GM23248 (cell line): ENCODE measurements at regions not wholly inside any gene's neighbourhood (a gene's known extent, or its start where the extent isn't known, plus 50 kb on each side); places are given as distances from the start of the nearest gene placed in this dataset.

Experiments used
- DNase-seq: peaks from one replicate; pipeline ENCODE4 v3.0.0-alpha.2; 2015
- H2AFZ ChIP-seq: fragments of 200-600 bp; sonication (generic); 2 replicates; pipeline ENCODE4 v1.6.1; 2016; ENCODE audit warnings: antibody characterized with exemption
- H3F3A ChIP-seq: fragments of 200-600 bp; sonication (generic); 2 replicates; pipeline ENCODE4 v1.6.1; 2016; ENCODE audit warnings: mild to moderate bottlenecking, antibody characterized with exemption, mixed run types; ENCODE audit not compliant: insufficient read depth
- H3K27ac ChIP-seq: fragments of 200-600 bp; sonication (generic); 2 replicates; pipeline ENCODE4 v1.5.1; 2016; ENCODE audit warnings: mild to moderate bottlenecking
- H3K27me3 ChIP-seq: fragments of 200-600 bp; sonication (generic); replicated peaks from 2 replicates; pipeline ENCODE4 v1.6.1; 2016; ENCODE audit warnings: mild to moderate bottlenecking; ENCODE audit not compliant: insufficient read depth
- H3K36me3 ChIP-seq: fragments of 200-600 bp; sonication (generic); 2 replicates; pipeline ENCODE4 v1.6.1; 2016; ENCODE audit warnings: low read depth, mild to moderate bottlenecking
- H3K4me1 ChIP-seq: fragments of 200-600 bp; sonication (generic); 2 replicates; pipeline ENCODE4 v1.6.1; 2016; ENCODE audit warnings: mild to moderate bottlenecking; ENCODE audit not compliant: insufficient read depth
- H3K4me2 ChIP-seq: fragments of 200-600 bp; sonication (generic); one replicate; pipeline ENCODE4 v1.6.1; 2016; ENCODE audit warnings: mild to moderate bottlenecking; ENCODE audit not compliant: unreplicated experiment
- H3K4me3 ChIP-seq: fragments of 200-600 bp; sonication (generic); 2 replicates; pipeline ENCODE4 v1.5.1; 2016; ENCODE audit warnings: mild to moderate bottlenecking
- H3K79me2 ChIP-seq: fragments of 200-600 bp; sonication (generic); 2 replicates; pipeline ENCODE4 v1.6.1; 2016; ENCODE audit warnings: mild to moderate bottlenecking; ENCODE audit not compliant: insufficient read depth
- H3K9ac ChIP-seq: fragments of 200-600 bp; sonication (generic); 2 replicates; pipeline ENCODE4 v1.6.1; 2016; ENCODE audit warnings: mild to moderate bottlenecking
- H3K9me2 ChIP-seq: fragments of 200-600 bp; sonication (generic); 2 replicates; pipeline ENCODE4 v1.6.1; 2016; ENCODE audit warnings: mixed run types, mild to moderate bottlenecking, moderate library complexity; ENCODE audit not compliant: insufficient read depth
- H3K9me3 ChIP-seq: fragments of 200-600 bp; sonication (generic); one replicate; pipeline ENCODE4 v1.6.1; 2017; ENCODE audit warnings: low read depth
- H4K20me1 ChIP-seq: fragments of 200-600 bp; sonication (generic); 2 replicates; pipeline ENCODE4 v1.6.0; 2016; ENCODE audit not compliant: insufficient read depth
- EZH2 ChIP-seq: fragments of 200-600 bp; sonication (generic); IDR thresholded peaks from 2 replicates; pipeline ENCODE4 v1.6.1; 2018; ENCODE audit warnings: antibody characterized with exemption, mild to moderate bottlenecking; ENCODE audit not compliant: insufficient read depth, poor library complexity, severe bottlenecking
- EZH2phosphoT487 ChIP-seq: fragments of 200-600 bp; sonication (generic); IDR thresholded peaks from 2 replicates; pipeline ENCODE4 v1.6.1; 2018; ENCODE audit warnings: antibody characterized with exemption, moderate library complexity, mild to moderate bottlenecking, low read depth; ENCODE audit not compliant: insufficient read depth
- WGBS, 2 experiments: methylation state at CpG; one replicate each; pipeline ENCODE4 v1.1.6; 2015 to 2017; ENCODE audit warnings: low lambda C conversion rate in 2 of 2, low coverage in 1 of 2; ENCODE audit errors: missing lambda C conversion rate in 2 of 2; 5-methylcytosine and 5-hydroxymethylcytosine counted together
- in situ Hi-C: fragments of 300-500 bp; cut with MboI; formaldehyde crosslinking; loops from 2 replicates; pipeline ENCODE4 v1.15.0; 2020

- Histone ChIP-seq H2AFZ (no peak overlapping the region), H3K4me3 (no peak overlapping the region), H3K79me2 (no peaks in the 10 kb centered on the region), H3K27ac (no peak overlapping the region), H3F3A (no peaks in the 10 kb centered on the region), H3K9me2 (no peaks in the 10 kb centered on the region), H4K20me1 (no peaks in the 10 kb centered on the region), H3K9ac (no peak overlapping the region), H3K4me1 (no peaks in the 10 kb centered on the region), H3K9me3 (no peaks in the 10 kb centered on the region), H3K36me3 (no peaks in the 10 kb centered on the region), H3K4me2 (no peak overlapping the region), H3K27me3 (peaks cover 14% of the 10 kb centered on the region)
- DNase-seq: no peak
- WGBS, 2 experiments: 2 to 6% methylated on average over 5 of the region's 5 CpGs
- TF ChIP-seq EZH2 (no peak), EZH2phosphoT487 (no peak)
- in situ Hi-C loops: no loop called here
Measured at GRCh38 chr1:181391301-181391900, 91.9 kb upstream of the CACNA1E start.

- Histone ChIP-seq H3K4me1 (no peaks in the 10 kb centered on the region), H3K27me3 (peaks cover 14% of the 10 kb centered on the region), H3K4me2 (no peak overlapping the region), H3K4me3 (no peak overlapping the region), H3K79me2 (no peaks in the 10 kb centered on the region), H4K20me1 (no peaks in the 10 kb centered on the region), H3K36me3 (no peaks in the 10 kb centered on the region), H3K9ac (no peak overlapping the region), H3K27ac (no peak overlapping the region), H3F3A (no peaks in the 10 kb centered on the region), H2AFZ (no peak overlapping the region), H3K9me3 (no peaks in the 10 kb centered on the region), H3K9me2 (no peaks in the 10 kb centered on the region)
- TF ChIP-seq EZH2: no peak
- no peak for TF ChIP-seq EZH2phosphoT487
- 80 to 82% methylated on average over 1 of the region's 1 CpG for WGBS, 2 experiments
- in situ Hi-C loops: no loop called here
- no peak for DNase-seq
Measured at GRCh38 chr1:181392133-181392532, 91.2 kb upstream of the CACNA1E start.

DNA sequence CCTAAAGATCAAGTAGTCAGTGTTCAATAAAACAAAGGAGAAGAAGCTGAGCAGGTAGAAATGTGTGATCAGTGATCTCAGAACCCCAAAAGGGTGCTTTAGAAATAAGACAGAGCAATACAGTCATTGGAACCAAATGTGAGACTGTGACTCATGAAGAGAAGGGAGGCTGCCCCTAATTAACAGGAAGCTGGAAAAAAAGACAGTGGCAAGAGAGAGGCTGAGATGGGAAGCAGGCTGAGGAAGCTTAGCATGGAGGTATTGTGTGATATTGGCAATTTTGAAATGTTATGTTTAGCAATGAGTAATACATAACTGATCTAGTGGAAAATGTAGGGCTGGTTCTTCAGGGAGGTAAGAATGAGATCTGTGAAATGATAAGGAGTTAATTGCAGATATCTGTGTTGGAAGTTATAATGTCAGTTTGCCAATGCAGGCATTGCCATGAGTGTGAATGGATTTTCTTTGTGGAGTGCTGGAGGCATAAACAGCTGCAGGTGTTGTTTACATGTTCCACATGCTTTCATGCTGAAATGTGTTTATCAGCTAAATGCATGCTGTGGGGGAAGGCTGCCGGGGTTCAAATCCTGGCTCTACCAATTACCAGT, 90.6 kb upstream of the CACNA1E start:
- Histone ChIP-seq H3K36me3 (no peaks in the 10 kb centered on the region), H3K79me2 (no peaks in the 10 kb centered on the region), H2AFZ (no peak overlapping the region), H3K9me3 (no peaks in the 10 kb centered on the region), H3K27ac (no peak overlapping the region), H3K9ac (no peak overlapping the region), H3K27me3 (peaks cover 14% of the 10 kb centered on the region), H3K4me2 (no peak overlapping the region), H3K4me3 (no peak overlapping the region), H3K9me2 (no peaks in the 10 kb centered on the region), H4K20me1 (no peaks in the 10 kb centered on the region), H3F3A (no peaks in the 10 kb centered on the region), H3K4me1 (no peaks in the 10 kb centered on the region)
- DNase-seq: peak; percentile 34
- in situ Hi-C loops: no loop called here
- 36 to 39% methylated on average over 1 of the region's 1 CpG for WGBS, 2 experiments
- TF ChIP-seq EZH2phosphoT487 (no peak), EZH2 (no peak)

GRCh38 chr1:181394766-181395165, 88.6 kb upstream of the CACNA1E start:
- in situ Hi-C loops: no loop called here
- Histone ChIP-seq H3K9me3 (no peaks in the 10 kb centered on the region), H3K79me2 (no peaks in the 10 kb centered on the region), H2AFZ (no peak overlapping the region), H3K4me2 (no peak overlapping the region), H3F3A (no peaks in the 10 kb centered on the region), H3K4me3 (no peak overlapping the region), H3K4me1 (no peaks in the 10 kb centered on the region), H3K27me3 (peaks cover 17% of the 10 kb centered on the region), H3K27ac (no peak overlapping the region), H4K20me1 (no peaks in the 10 kb centered on the region), H3K9me2 (no peaks in the 10 kb centered on the region), H3K9ac (no peak overlapping the region), H3K36me3 (no peaks in the 10 kb centered on the region)
- 39 to 47% methylated on average over 2 of the region's 2 CpGs for WGBS, 2 experiments
- no peak for TF ChIP-seq EZH2phosphoT487
- no peak for TF ChIP-seq EZH2
- DNase-seq: no peak
